KOPT-K1 (cell line): ENCODE measurements at regions not wholly inside any gene's neighbourhood (a gene's known extent, or its start where the extent isn't known, plus 50 kb on each side); places are given as distances from the start of the nearest gene placed in this dataset.

ENCODE experiments used
- H3K27ac ChIP-seq: fragments of 200-600 bp; sonication (generic); 2 replicates; pipeline ENCODE4 v1.5.1; 2016; ENCODE audit warnings: antibody characterized with exemption, mild to moderate bottlenecking, low read depth, low read length; ENCODE audit not compliant: poor library complexity, severe bottlenecking
- H3K36me3 ChIP-seq: fragments of 200-600 bp; sonication (generic); 2 replicates; pipeline ENCODE4 v1.5.1; 2017; ENCODE audit warnings: antibody characterized with exemption, mild to moderate bottlenecking, low read length, moderate library complexity; ENCODE audit not compliant: insufficient read depth
- H3K9me3 ChIP-seq: fragments of 200-600 bp; sonication (generic); 2 replicates; pipeline ENCODE4 v1.5.1; 2017; ENCODE audit warnings: antibody characterized with exemption, low read length, mild to moderate bottlenecking; ENCODE audit not compliant: insufficient read depth, poor library complexity, severe bottlenecking

GRCh38 chr12:28108599-28108998, 81.7 kb upstream of the CCDC91 start:
- Histone ChIP-seq H3K27ac (no peak overlapping the region), H3K36me3 (no peaks in the 10 kb centered on the region)

GRCh38 chr12:28110329-28110728, 79.9 kb upstream of the CCDC91 start:
- no peak overlapping the region for H3K27ac ChIP-seq
- H3K9me3 ChIP-seq, result no peaks in the 10 kb centered on the region

More at GRCh38 chr12:28108599-28108998, 81.7 kb upstream of the CCDC91 start:
- H3K9me3 ChIP-seq, result no peaks in the 10 kb centered on the region

DNA sequence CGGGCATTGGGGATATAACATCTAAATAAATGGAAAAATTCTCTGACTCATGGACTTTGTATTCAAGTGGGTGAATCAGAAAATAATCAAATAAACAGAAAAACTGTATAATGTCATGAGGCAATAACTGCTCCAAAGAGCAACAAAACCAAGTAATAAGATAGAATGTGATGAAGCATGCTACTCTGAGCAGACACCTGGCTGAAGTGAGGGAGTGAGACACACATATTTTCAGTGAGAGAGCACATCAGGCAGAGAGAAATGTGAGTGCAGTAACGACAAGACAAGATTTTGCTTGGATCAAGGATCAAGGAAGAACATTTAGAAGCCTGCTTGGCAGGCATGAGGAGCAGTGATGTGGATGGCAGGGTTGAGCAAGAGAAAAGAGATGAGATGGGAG, 75.8 kb upstream of the CCDC91 start:
- no peaks in the 10 kb centered on the region for H3K9me3 ChIP-seq
- no peak overlapping the region for H3K27ac ChIP-seq
- H3K36me3 ChIP-seq, result no peaks in the 10 kb centered on the region

More at GRCh38 chr12:28110329-28110728, 79.9 kb upstream of the CCDC91 start:
- no peaks in the 10 kb centered on the region for H3K36me3 ChIP-seq

- no peak overlapping the region for H3K27ac ChIP-seq
Observed at GRCh38 chr12:28121433-28121832, 68.8 kb upstream of the CCDC91 start.

GRCh38 chr12:28121899-28122655, 68.2 kb upstream of the CCDC91 start:
- H3K27ac ChIP-seq, result no peak overlapping the region
- H3K36me3 ChIP-seq, result no peaks in the 10 kb centered on the region
- no peaks in the 10 kb centered on the region for H3K9me3 ChIP-seq

More at GRCh38 chr12:28121433-28121832, 68.8 kb upstream of the CCDC91 start:
- Histone ChIP-seq H3K36me3 (no peaks in the 10 kb centered on the region), H3K9me3 (no peaks in the 10 kb centered on the region)

DNA sequence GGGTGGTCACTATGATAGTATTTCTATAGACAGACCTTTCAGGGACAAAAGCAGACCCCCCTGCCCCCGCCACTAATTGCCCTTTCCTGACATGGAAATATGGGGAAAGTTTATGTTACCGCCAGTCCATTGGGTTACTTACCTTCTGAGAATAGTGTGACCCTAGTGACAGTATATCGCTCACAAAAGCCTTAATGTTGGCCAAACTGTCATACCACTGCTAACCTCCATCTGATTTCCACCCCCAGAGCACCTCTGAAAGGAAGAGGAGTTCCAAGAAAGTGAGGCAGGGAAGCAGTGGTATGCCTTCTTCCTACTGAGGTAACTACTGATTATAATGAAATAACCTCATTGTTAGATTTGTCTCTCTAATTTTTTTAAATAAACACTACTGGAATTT, 67.5 kb upstream of the CCDC91 start:
- Histone ChIP-seq H3K36me3 (no peaks in the 10 kb centered on the region), H3K9me3 (no peaks in the 10 kb centered on the region), H3K27ac (no peak overlapping the region)

- no peaks in the 10 kb centered on the region for H3K9me3 ChIP-seq
- no peaks in the 10 kb centered on the region for H3K36me3 ChIP-seq
- H3K27ac ChIP-seq, result no peak overlapping the region
Observed at GRCh38 chr12:28127455-28127854, 62.8 kb upstream of the CCDC91 start.

GRCh38 chr12:28129031-28129430, 61.2 kb upstream of the CCDC91 start:
- H3K27ac ChIP-seq, result no peak overlapping the region
- no peaks in the 10 kb centered on the region for H3K9me3 ChIP-seq
- no peaks in the 10 kb centered on the region for H3K36me3 ChIP-seq

- Histone ChIP-seq H3K36me3 (no peaks in the 10 kb centered on the region), H3K27ac (no peak overlapping the region), H3K9me3 (no peaks in the 10 kb centered on the region)
Observed at GRCh38 chr12:28130234-28130624, 60.0 kb upstream of the CCDC91 start.

DNA sequence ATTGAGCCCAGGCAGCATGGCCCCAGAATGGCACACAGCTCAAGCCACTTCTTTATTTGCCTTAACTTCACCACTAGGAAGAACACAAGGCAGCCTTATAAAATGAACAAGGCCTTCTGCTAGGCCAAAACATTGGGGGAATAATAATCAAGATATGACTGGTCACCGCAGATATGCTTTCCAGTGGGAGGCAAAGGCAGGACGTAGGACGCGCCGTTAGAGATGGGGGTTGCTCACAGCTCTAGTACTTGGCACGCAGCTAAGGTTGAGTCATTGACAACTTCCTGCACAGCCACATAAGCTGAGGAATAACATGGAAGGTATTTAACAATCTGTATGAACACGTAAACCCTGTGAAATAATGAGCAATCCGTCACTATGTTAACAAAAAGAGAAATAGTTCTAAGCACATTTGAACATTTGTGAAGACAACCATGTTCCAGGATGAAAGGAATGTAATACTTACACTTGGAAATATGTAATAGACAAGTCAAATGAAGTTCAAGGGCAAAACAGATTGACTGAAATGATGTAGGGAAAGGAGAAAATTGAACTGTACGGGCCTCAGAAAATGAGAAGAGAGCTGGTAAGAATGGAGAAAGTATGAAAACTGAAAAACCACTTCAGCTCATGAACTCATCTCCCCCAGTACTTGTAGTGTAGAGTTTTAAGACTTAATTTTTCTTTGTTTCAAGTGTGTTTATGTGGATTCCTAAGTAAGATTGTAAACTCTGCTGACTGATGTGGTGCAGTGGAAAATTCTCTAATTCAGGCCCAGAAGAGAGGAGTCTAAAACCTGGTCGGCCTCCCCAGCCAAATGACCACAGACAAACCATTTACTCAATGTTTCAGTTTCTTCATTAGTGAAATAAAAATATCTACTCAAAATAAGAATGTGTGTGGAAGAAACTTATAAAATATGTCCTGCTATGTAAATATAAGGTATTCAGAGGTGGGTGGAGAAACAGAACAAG, 59.3 kb upstream of the CCDC91 start:
- H3K27ac ChIP-seq, result no peak overlapping the region
- no peaks in the 10 kb centered on the region for H3K36me3 ChIP-seq
- H3K9me3 ChIP-seq, result no peaks in the 10 kb centered on the region

DNA sequence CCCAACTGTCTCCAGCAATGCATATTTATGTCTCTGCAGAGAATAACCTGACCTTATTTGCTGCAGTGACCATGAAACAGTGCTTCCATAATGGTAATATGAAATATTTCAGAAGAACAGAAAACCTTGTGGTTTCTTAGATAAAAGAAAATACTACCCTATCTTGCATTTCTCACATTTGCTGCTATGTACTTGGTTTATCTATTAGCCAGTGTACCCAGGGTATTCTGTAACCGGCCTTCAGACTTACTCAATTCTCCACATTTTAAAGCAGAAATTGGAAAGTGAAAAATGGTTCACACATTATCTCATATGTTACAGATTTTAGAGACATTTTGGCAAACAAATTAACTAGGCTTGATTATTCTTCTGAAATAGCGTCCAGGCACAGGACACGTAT, 57.9 kb upstream of the CCDC91 start:
- Histone ChIP-seq H3K9me3 (no peaks in the 10 kb centered on the region), H3K36me3 (no peaks in the 10 kb centered on the region), H3K27ac (no peak overlapping the region)

GRCh38 chr12:28135801-28136439, 54.3 kb upstream of the CCDC91 start:
- Histone ChIP-seq H3K36me3 (no peaks in the 10 kb centered on the region), H3K9me3 (no peaks in the 10 kb centered on the region), H3K27ac (no peak overlapping the region)

DNA sequence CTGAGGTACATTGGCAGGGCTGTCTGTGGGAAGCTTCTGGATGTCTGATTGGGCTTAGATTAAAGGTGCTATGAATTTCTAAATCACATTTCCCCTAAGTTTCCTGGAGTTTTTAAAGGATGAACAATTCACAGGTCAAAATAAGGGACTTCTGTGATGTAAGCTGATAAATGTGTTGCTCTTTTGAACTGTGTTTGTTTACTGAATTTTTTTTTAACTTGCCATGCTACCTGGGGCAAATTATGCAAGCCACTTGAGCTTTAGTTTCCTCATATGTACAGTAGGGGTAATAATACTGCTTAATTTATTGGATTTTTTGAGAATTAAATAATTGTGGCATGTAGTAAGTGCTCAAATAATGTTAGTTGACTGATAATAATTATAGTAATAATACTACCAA, 52.8 kb upstream of the CCDC91 start:
- Histone ChIP-seq H3K36me3 (no peaks in the 10 kb centered on the region), H3K27ac (no peak overlapping the region), H3K9me3 (no peaks in the 10 kb centered on the region)

DNA sequence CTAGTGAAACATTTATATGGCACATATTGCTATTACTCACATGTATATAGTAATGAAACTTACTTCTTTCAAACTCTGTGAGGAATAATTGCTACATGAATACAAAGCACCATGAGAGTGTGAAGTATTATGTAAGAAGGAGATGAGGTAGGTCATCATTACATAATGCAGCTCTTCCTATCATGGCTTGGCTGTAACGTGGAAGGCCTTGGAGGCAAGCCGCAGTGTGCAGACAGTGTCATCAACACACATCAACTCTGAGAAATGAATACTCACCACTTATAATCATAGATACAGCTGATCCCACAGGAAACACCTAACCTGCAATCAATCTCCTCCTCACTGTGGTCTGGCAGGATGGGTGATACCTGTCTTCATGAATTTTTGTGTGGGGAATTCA, 49.9 kb upstream of the CCDC91 start:
- Histone ChIP-seq H3K36me3 (no peaks in the 10 kb centered on the region), H3K9me3 (no peaks in the 10 kb centered on the region), H3K27ac (no peak overlapping the region)
